MM.1S (cell line): ENCODE measurements at regions not wholly inside any gene's neighbourhood (a gene's known extent, or its start where the extent isn't known, plus 50 kb on each side); places are given as distances from the start of the nearest gene placed in this dataset.

Experiments
- DNase-seq: peaks from one replicate; pipeline ENCODE4 v3.0.0-alpha.2; 2015
- H2AFZ ChIP-seq: fragments of 300-600 bp; sonication (generic); 2 replicates; pipeline ENCODE4 v1.6.0; 2016; ENCODE audit warnings: antibody characterized with exemption, low read length
- H3F3A ChIP-seq: fragments of 300-600 bp; sonication (generic); 2 replicates; pipeline ENCODE4 v1.6.1; 2016; ENCODE audit warnings: mild to moderate bottlenecking, antibody characterized with exemption, low read length, moderate library complexity, mixed read lengths; ENCODE audit not compliant: insufficient read depth
- H3K27ac ChIP-seq: fragments of 300-600 bp; sonication (generic); 2 replicates; pipeline ENCODE4 v1.5.1; 2016; ENCODE audit warnings: mild to moderate bottlenecking, low read length
- H3K27me3 ChIP-seq: fragments of 300-600 bp; sonication (generic); replicated peaks from 2 replicates; pipeline ENCODE4 v1.6.0; 2016; ENCODE audit warnings: low read length; ENCODE audit not compliant: insufficient read depth
- H3K36me3 ChIP-seq: fragments of 300-600 bp; sonication (generic); replicated peaks from 2 replicates; pipeline ENCODE4 v1.6.1; 2016; ENCODE audit warnings: mild to moderate bottlenecking, low read length, mixed read lengths; ENCODE audit not compliant: insufficient read depth
- H3K4me1 ChIP-seq: fragments of 300-600 bp; sonication (generic); 2 replicates; pipeline ENCODE4 v1.6.1; 2016; ENCODE audit warnings: low read length, mixed read lengths
- H3K4me2 ChIP-seq: fragments of 300-600 bp; sonication (generic); 2 replicates; pipeline ENCODE4 v1.6.0; 2016; ENCODE audit warnings: low read depth, low read length
- H3K4me3 ChIP-seq: fragments of 300-600 bp; sonication (generic); 2 replicates; pipeline ENCODE4 v1.5.1; 2016; ENCODE audit warnings: low read length, mixed read lengths
- H3K79me2 ChIP-seq: fragments of 300-600 bp; sonication (generic); 2 replicates; pipeline ENCODE4 v1.6.1; 2016; ENCODE audit warnings: mixed run types, low read length, mixed read lengths
- H3K9ac ChIP-seq: fragments of 300-600 bp; sonication (generic); 2 replicates; pipeline ENCODE4 v1.6.1; 2016; ENCODE audit warnings: low read length, mixed read lengths
- H3K9me2 ChIP-seq: fragments of 300-600 bp; sonication (generic); replicated peaks from 2 replicates; pipeline ENCODE4 v1.6.1; 2016; ENCODE audit warnings: mild to moderate bottlenecking, low read length, mixed read lengths; ENCODE audit not compliant: insufficient read depth
- H3K9me3 ChIP-seq: fragments of 300-600 bp; sonication (generic); replicated peaks from 2 replicates; pipeline ENCODE4 v1.6.1; 2016; ENCODE audit warnings: mild to moderate bottlenecking, low read length, mixed read lengths; ENCODE audit not compliant: insufficient read depth
- H4K20me1 ChIP-seq: fragments of 300-600 bp; sonication (generic); 2 replicates; pipeline ENCODE4 v1.6.1; 2016; ENCODE audit warnings: mild to moderate bottlenecking, low read length, moderate library complexity, mixed read lengths; ENCODE audit not compliant: insufficient read depth
- EZH2 ChIP-seq: fragments of 300-600 bp; sonication (generic); optimal IDR thresholded peaks from 2 replicates; pipeline ENCODE3; 2017; ENCODE audit warnings: low read depth, mild to moderate bottlenecking, antibody characterized with exemption, low read length, mixed read lengths
- EZH2phosphoT487 ChIP-seq: fragments of 300-600 bp; sonication (generic); IDR thresholded peaks from 2 replicates; pipeline ENCODE4 v1.6.1; 2018; ENCODE audit warnings: antibody characterized with exemption, low read length
- TF ChIP-seq, protein P1 (sequence below): fragments of 300-600 bp; sonication (generic); IDR thresholded peaks from 2 replicates; pipeline ENCODE4 v1.5.1; 2016; ENCODE audit warnings: antibody characterized with exemption, low read length, mixed read lengths

DNA sequence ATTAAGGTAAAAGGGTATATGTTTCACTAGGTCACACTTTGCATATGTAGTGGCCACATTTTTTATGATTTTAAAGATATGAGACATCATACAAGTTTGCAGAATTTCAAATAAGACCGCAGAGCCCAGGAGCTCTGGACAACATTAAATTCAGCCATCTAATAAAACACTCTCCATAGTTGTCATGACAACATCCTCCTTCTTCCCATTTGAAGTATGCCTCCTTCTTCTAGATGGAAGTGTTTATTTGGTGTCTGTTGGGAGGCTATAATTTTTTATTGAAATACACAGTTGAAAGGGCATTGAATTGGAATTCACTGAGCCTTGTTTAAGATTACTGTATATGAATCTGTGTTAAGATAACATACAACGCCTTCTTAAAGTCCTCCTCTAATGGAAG is 467.3 kb downstream of the CMPK2 start:
- Histone ChIP-seq H3K27me3 (no peaks in the 10 kb centered on the region), H3K27ac (no peak overlapping the region), H3K9ac (no peak overlapping the region), H3K4me2 (no peak overlapping the region), H3K4me1 (no peaks in the 10 kb centered on the region), H4K20me1 (no peaks in the 10 kb centered on the region), H2AFZ (no peak overlapping the region), H3K36me3 (no peaks in the 10 kb centered on the region), H3K4me3 (no peak overlapping the region), H3K79me2 (no peaks in the 10 kb centered on the region), H3K9me2 (no peaks in the 10 kb centered on the region), H3K9me3 (no peaks in the 10 kb centered on the region), H3F3A (no peaks in the 10 kb centered on the region)
- no peak for DNase-seq
- no peak for TF ChIP-seq EZH2phosphoT487
- TF ChIP-seq, protein P1, sequence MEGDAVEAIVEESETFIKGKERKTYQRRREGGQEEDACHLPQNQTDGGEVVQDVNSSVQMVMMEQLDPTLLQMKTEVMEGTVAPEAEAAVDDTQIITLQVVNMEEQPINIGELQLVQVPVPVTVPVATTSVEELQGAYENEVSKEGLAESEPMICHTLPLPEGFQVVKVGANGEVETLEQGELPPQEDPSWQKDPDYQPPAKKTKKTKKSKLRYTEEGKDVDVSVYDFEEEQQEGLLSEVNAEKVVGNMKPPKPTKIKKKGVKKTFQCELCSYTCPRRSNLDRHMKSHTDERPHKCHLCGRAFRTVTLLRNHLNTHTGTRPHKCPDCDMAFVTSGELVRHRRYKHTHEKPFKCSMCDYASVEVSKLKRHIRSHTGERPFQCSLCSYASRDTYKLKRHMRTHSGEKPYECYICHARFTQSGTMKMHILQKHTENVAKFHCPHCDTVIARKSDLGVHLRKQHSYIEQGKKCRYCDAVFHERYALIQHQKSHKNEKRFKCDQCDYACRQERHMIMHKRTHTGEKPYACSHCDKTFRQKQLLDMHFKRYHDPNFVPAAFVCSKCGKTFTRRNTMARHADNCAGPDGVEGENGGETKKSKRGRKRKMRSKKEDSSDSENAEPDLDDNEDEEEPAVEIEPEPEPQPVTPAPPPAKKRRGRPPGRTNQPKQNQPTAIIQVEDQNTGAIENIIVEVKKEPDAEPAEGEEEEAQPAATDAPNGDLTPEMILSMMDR = no peak
- TF ChIP-seq EZH2 = no peak

DNA sequence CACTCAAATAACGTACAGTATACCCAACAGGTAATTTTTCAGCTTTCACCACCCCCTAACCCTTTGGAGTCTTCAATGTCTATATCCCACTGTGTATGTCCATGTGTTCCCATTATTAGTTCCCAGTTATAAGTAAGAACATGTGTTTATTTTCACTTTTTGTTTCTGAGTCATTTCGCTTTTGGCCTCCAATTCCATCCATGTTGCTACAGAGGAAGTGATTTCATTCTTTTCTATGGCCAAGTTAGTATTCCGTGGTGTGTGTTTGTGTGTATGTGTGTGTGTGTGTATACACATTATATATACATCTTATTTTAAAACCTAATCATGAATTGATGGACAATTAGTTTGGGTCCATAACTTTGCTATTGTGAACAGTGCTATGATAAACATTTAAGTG is 464.4 kb downstream of the CMPK2 start:
- DNase-seq = no peak
- Histone ChIP-seq H4K20me1 (no peaks in the 10 kb centered on the region), H3K9me2 (no peaks in the 10 kb centered on the region), H3K79me2 (no peaks in the 10 kb centered on the region), H3K36me3 (no peaks in the 10 kb centered on the region), H3K27me3 (no peaks in the 10 kb centered on the region), H3K9ac (no peak overlapping the region), H3F3A (no peaks in the 10 kb centered on the region), H3K27ac (no peak overlapping the region), H2AFZ (no peak overlapping the region), H3K4me3 (no peak overlapping the region), H3K4me1 (no peaks in the 10 kb centered on the region), H3K9me3 (no peaks in the 10 kb centered on the region), H3K4me2 (no peak overlapping the region)
- TF ChIP-seq EZH2 = no peak
- no peak for TF ChIP-seq EZH2phosphoT487
- TF ChIP-seq, protein P1 = no peak

DNA sequence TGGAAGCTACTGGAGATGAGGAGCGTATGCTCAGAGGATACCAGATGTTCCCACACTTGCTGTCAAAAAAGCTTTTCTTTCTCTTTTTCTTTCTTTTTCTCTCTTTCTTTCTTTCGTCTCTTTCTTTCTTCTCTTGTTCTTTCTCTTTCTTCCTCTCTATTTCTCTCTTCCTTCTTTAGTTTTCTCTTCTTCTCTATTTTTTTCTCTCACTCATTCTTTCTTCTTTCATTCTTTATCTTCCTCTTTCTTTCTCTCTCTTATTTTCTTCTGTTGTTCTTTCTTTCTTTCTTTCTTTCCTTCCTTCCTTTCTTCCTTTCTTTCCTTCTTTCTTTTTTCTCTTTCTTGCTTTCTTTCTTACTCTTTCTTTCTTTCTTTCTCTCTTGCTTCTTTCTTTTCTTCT is 457.6 kb downstream of the CMPK2 start:
- Histone ChIP-seq H2AFZ (no peak overlapping the region), H3K9me3 (no peaks in the 10 kb centered on the region), H3K4me2 (no peak overlapping the region), H3K79me2 (no peaks in the 10 kb centered on the region), H3K27me3 (no peaks in the 10 kb centered on the region), H3K36me3 (no peaks in the 10 kb centered on the region), H3K27ac (no peak overlapping the region), H3F3A (no peaks in the 10 kb centered on the region), H3K9me2 (no peaks in the 10 kb centered on the region), H3K4me1 (no peaks in the 10 kb centered on the region), H3K9ac (no peak overlapping the region), H4K20me1 (no peaks in the 10 kb centered on the region), H3K4me3 (no peak overlapping the region)
- no peak for TF ChIP-seq EZH2phosphoT487
- TF ChIP-seq, protein P1 = no peak
- no peak for TF ChIP-seq EZH2
- no peak for DNase-seq

DNA sequence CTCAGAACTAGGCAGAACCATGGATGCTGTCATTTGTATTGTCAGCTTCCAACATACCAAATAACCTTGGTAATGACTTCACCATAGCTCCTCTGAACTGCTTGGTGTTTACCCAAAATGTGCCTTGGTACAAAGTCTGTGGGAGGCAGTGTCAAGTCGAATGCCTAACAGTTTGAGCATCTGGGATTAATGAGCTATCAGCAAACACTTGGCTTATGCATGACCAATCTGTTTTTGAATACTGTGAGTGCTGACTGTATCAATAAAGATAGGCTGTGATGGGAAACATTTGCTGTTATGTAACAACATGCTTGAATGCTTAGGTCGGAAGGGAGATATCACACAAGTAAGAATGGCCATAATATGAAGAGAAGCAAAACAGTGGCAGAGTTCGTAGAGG is 455.4 kb downstream of the CMPK2 start:
- H3K4me3 ChIP-seq = no peak overlapping the region
- no peaks in the 10 kb centered on the region for H3K36me3 ChIP-seq
- H4K20me1 ChIP-seq = no peaks in the 10 kb centered on the region
- H3K79me2 ChIP-seq = no peaks in the 10 kb centered on the region
- no peak overlapping the region for H3K27ac ChIP-seq
- H3K4me1 ChIP-seq = no peaks in the 10 kb centered on the region
- no peaks in the 10 kb centered on the region for H3K9me2 ChIP-seq
- no peak for DNase-seq
- H3K9me3 ChIP-seq = no peaks in the 10 kb centered on the region
- no peaks in the 10 kb centered on the region for H3K27me3 ChIP-seq
- H2AFZ ChIP-seq = no peak overlapping the region
- no peak overlapping the region for H3K9ac ChIP-seq
- H3K4me2 ChIP-seq = no peak overlapping the region
- no peaks in the 10 kb centered on the region for H3F3A ChIP-seq
- TF ChIP-seq EZH2phosphoT487 = no peak
- TF ChIP-seq, protein P1 = no peak
- no peak for TF ChIP-seq EZH2
